ENCODE measurements at regions not wholly inside any gene's neighbourhood (a gene's known extent, or its start where the extent isn't known, plus 50 kb on each side); places are given as distances from the start of the nearest gene placed in this dataset.
"Not testable (repeated sequence)": the region's sequence is repeated elsewhere in the genome, so short reads cannot be mapped to it uniquely, and the experiment has no call there.

DNA sequence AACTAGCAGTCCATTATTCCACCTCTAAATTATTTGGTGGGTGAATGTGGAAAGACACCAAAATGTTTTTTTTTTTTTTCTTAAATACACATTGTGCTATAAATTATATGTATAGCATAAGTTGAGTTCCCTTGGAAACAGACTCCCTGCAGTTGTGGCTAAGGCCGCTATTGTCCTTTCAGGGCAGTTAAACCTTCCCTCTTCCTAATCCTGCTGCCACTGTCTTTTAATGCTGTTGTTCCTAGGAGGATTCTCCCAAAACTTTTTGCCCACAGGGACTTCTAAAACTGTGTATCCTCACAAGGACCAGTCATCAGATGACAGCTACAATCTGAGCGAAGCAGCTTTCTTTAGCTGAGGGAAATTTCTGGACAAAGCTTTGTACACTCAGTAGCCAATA lies 478.9 kb upstream of the CHORDC1 start:
- DNase-seq (ENCODE audit: extremely low spot score) = no peak
- ChIA-PET POLR2A (no interaction called here), CTCF (no interaction called here)
- TF ChIP-seq, protein P1, sequence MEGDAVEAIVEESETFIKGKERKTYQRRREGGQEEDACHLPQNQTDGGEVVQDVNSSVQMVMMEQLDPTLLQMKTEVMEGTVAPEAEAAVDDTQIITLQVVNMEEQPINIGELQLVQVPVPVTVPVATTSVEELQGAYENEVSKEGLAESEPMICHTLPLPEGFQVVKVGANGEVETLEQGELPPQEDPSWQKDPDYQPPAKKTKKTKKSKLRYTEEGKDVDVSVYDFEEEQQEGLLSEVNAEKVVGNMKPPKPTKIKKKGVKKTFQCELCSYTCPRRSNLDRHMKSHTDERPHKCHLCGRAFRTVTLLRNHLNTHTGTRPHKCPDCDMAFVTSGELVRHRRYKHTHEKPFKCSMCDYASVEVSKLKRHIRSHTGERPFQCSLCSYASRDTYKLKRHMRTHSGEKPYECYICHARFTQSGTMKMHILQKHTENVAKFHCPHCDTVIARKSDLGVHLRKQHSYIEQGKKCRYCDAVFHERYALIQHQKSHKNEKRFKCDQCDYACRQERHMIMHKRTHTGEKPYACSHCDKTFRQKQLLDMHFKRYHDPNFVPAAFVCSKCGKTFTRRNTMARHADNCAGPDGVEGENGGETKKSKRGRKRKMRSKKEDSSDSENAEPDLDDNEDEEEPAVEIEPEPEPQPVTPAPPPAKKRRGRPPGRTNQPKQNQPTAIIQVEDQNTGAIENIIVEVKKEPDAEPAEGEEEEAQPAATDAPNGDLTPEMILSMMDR (IDR thresholded peaks at IDR 0.05; ENCODE audit: control extremely low read depth, extremely low read depth, low read depth, missing control alignments) = no peak

DNA sequence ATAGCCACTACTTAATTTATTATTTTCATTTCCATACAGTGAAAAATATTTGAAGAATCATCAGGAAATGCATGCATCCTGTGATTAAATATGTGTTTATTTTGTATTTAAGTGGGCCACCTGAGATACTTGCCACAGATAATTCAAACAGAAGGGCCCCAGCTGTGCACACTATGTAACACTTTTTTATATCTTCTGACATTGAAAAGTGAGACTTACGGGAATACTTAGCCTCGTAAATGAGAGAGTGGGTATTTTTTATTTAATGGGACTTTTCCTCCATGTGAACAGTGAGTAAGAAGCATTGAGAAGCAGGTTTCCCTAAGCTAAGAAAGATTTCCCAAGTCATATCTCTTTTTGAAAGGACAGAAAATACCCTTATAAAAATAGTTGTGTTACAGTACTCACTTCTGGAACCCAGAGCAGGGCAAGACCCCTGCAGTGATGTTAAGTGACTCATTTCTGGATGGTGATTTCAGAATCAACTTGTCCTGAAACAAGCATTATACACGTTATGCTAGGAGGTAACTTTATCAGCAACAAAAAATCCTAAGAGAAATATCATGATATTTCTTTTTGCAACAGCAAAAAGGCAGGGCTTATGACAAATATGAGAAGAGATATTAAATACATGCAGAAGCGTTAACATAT lies 478.1 kb upstream of the CHORDC1 start:
- ChIA-PET CTCF (no interaction called here), POLR2A (no interaction called here)
- no peak for DNase-seq (ENCODE audit: extremely low spot score)
- TF ChIP-seq, protein P1 (IDR thresholded peaks at IDR 0.05; ENCODE audit: control extremely low read depth, extremely low read depth, low read depth, missing control alignments) = no peak

DNA sequence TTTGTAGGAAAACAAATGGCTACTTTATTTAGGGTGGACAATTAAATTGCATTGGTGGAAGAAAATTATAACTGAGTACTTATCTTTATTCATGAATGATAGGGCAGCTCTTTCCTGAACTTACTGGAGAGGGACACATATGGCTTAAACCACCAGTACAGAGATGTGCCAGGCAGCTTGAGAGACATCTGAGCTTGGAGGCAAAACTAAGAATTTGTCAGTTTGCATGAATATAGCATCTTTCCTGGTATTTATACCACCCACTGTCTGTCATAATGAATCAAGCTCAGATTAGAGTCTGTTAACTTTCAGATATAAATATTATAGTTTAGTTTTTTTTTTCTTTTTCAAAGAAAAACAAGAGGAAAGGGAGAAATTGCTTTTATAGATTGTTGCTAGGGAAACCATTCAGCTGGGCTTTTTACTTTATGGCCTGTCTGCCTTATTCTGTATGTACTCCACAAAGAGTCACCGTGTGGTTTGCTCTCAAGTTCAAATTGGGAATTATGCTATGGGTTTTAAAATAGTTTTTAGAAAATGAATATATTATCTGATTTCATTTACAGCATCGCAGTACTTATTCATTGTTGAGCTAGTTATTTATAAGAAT lies 477.0 kb upstream of the CHORDC1 start:
- POLR2A ChIA-PET = no interaction called here
- CTCF ChIA-PET = no interaction called here

DNA sequence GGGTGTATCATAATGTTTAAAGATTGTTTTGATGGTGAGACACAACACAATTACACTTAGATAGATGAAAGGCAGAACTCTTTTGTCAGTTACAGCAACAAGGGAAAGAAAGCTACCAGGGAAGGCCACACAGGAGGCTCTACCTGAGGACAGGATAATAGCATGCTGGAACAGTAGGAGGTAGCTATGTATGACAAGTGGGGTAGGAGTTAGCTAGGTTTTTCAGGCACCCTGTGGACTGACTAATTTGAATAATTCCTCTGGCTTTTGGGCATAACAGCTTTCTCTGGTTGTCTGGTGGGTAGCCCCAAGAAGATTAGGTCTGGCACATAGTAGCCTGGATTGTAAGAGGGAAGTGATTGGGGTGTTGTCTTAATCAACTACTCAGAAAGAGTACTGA lies 475.4 kb upstream of the CHORDC1 start:
- TF ChIP-seq, protein P1 (IDR thresholded peaks at IDR 0.05; ENCODE audit: control extremely low read depth, extremely low read depth, low read depth, missing control alignments) = no peak
- DNase-seq (ENCODE audit: extremely low spot score) = no peak
- ChIA-PET CTCF (interaction anchor here (1.0 kb wide), 1 partner anchor 9 kb away, joined by 3 read pairs; no protein-coding TSS in a partner anchor), POLR2A (no interaction called here)

More for the DNA sequence above, 477.0 kb upstream of the CHORDC1 start:
- TF ChIP-seq, protein P1 (IDR thresholded peaks at IDR 0.05; ENCODE audit: control extremely low read depth, extremely low read depth, low read depth, missing control alignments) = no peak
- no peak for DNase-seq (ENCODE audit: extremely low spot score)

DNA sequence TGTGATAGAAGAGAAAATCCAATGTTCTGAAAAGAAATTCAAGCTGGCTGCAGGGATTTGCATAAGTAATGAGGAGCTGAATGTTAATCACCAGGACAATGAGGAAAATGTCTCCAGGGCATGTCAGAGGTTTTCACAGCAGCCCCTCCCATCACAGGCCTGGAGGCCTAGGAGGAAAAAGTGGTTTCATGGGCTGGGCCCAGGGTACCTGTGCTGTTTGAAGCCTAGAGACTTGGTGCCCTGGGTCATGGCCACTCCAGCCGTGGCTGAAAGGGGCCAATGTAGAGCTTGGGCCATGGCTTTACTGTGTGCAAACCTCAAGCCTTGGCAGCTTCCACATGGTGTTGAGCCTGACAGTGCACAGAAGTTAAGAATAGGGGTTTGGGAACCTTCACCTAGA lies 452.6 kb upstream of the CHORDC1 start:
- CTCF ChIA-PET; DNase-seq (ENCODE audit: extremely low spot score); POLR2A ChIA-PET: not testable (repeated sequence)

DNA sequence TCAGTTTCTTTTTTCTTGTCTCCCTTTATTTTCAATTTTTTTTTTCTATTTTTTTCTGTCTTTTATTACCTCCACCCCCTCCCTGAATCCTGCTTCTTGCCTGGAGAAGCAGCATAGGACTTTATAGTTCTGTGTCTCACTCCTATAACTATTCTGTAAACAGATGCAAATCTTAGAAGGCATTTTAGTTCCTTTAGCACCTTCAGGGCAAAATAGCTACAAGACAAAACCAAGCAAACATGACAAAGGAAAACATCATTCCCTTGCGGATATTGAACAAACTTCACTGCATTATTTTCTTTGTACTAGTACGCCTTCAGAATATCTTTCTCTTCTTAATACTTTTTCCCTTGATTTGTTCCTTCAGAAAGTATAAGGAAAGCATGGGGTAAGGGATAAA lies 446.2 kb upstream of the CHORDC1 start:
- TF ChIP-seq, protein P1 (IDR thresholded peaks at IDR 0.05; ENCODE audit: control extremely low read depth, extremely low read depth, low read depth, missing control alignments) = no peak
- ChIA-PET CTCF (no interaction called here), POLR2A (no interaction called here)
- DNase-seq (ENCODE audit: extremely low spot score) = no peak

DNA sequence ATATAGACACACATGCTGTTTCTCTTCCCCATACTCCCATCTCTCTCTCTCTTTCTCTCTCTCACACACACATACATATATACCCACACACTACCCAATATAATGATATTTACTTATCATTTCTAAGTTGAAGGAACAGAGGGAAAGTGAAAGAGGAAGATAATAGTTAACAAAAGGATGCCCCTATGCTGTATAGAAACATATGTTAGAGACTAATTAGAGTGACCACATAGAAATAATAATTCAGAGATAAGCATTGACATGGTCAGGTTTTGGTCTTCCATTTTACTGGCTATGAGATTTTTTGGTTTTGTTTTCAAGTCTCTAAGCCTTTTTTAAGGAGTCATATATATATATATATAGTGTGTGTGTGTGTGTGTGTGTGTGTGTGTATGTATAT lies 445.7 kb upstream of the CHORDC1 start:
- TF ChIP-seq, protein P1 (IDR thresholded peaks at IDR 0.05; ENCODE audit: control extremely low read depth, extremely low read depth, low read depth, missing control alignments) = no peak
- POLR2A ChIA-PET = no interaction called here
- CTCF ChIA-PET = no interaction called here
- no peak for DNase-seq (ENCODE audit: extremely low spot score)

Measured in GM10248 (cell line).